Stimulated activated CD8-positive, alpha-beta memory T cell treated with anti-CD3 and anti-CD28 coated beads, Interleukin-4, amount 100 ng/mL, for 48 hours (primary cell): ENCODE measurements at regions not wholly inside any gene's neighbourhood (a gene's known extent, or its start where the extent isn't known, plus 50 kb on each side); places are given as distances from the start of the nearest gene placed in this dataset.

Experiments
- DNase-seq: peaks from one replicate; pipeline ENCODE4 v3.0.0-alpha.2; 2020

DNA sequence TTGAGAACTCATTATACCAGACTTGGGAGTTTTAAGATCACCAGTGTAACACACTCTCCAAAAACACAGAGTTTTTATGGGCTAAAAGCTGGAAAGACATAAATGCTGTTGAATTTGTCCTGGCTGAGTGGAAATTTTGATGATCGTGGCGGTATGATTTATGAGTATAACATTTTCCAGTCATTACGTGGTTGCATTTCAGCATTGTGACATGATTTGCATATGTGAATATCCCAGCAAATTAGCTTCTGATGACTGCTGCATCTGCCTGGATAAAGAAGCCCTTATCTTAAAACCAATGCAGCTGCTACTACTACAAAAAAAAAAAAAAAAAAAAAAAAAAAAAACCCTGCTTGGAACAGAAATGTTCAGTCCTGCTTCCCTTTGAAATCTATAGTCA lies 850.9 kb downstream of the TFAP2A start:
- DNase-seq: no peak

- no peak for DNase-seq
Observed at GRCh38 chr6:9563568-9563967, 851.3 kb downstream of the TFAP2A start.

DNA sequence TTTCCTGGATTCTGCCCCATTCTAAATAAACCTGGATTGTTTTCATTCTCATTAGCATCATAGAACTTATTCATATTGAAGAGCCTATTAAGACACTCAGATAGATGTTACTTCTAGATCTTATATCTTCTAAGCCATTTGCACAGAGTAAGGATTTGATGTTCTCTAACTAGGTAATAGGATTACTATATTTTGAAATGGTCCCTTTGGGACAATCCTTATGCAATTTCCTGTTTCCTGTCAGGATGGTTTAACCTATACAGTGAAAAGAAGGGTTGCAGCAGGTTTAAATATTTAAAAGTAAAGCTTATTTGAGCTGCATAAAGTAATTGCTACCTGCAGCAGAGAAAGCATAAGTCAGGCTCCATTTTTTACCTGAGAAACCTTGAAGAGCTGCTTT lies 860.1 kb downstream of the TFAP2A start:
- DNase-seq: no peak

- no peak for DNase-seq
Observed at GRCh38 chr6:9554323-9554722, 860.6 kb downstream of the TFAP2A start.

GRCh38 chr6:9553002-9553401 lies 861.9 kb downstream of the TFAP2A start:
- no peak for DNase-seq

- DNase-seq: no peak
Observed at GRCh38 chr6:9543649-9544048, 871.2 kb downstream of the TFAP2A start.

GRCh38 chr6:9540534-9541126 lies 874.2 kb downstream of the TFAP2A start:
- DNase-seq: no peak

DNA sequence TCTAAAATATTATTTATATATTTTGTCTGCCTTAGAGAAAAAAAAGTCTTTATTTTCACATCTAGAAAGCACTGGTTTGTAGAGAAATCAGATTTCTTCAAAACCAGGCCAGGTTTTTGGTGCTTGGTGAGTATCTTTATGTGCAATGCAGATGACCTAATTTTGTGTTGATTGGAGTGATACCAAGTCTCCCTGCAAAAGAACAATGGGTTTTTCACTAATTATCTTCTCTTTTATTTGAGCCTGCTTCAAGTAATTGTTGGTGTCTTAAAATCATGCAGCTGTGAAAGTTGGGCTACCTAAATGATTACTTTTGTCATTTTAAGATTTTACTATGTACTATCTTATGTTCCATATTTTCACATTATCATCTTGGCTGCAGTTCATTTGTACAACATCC lies 874.7 kb downstream of the TFAP2A start:
- DNase-seq: no peak

- DNase-seq: no peak
Observed at GRCh38 chr6:9539231-9539755, 875.6 kb downstream of the TFAP2A start.

DNA sequence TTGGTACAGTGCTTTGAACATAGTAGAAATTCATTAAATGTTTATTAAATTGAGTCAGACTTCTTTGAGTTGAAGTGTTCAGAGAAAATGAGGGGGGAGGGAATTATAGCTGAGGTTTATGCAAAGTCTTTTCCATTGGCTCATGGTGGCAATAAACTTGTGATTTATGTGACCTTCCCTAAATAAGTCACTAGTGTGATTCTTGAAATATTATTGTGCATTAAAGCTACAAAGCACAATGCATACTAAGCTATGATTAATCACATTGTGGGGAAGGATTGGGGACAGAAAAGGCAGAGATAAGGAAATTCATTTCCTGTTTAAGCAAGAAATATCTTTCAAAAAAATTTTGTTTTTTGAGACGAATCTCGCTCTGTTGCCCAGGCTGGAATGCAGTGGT lies 877.5 kb downstream of the TFAP2A start:
- no peak for DNase-seq

DNA sequence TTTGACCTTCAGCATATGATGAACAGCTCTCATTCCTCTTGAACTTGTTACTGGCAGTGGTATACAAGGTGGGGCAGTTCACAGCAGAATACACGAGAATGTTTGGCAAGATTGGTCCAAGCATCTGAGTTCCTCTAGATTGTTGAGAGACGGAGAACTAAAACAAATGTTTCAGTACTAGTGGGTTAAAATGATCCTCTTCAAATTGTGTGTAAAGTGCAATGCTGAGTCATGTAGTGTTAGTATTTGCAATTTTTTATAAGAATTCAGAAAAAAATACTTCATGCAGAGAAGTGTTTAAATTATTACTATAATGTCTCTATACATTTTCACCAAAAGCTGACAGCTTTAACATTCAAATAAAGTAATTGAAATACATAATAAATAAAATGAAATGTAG lies 879.8 kb downstream of the TFAP2A start:
- DNase-seq: no peak

DNA sequence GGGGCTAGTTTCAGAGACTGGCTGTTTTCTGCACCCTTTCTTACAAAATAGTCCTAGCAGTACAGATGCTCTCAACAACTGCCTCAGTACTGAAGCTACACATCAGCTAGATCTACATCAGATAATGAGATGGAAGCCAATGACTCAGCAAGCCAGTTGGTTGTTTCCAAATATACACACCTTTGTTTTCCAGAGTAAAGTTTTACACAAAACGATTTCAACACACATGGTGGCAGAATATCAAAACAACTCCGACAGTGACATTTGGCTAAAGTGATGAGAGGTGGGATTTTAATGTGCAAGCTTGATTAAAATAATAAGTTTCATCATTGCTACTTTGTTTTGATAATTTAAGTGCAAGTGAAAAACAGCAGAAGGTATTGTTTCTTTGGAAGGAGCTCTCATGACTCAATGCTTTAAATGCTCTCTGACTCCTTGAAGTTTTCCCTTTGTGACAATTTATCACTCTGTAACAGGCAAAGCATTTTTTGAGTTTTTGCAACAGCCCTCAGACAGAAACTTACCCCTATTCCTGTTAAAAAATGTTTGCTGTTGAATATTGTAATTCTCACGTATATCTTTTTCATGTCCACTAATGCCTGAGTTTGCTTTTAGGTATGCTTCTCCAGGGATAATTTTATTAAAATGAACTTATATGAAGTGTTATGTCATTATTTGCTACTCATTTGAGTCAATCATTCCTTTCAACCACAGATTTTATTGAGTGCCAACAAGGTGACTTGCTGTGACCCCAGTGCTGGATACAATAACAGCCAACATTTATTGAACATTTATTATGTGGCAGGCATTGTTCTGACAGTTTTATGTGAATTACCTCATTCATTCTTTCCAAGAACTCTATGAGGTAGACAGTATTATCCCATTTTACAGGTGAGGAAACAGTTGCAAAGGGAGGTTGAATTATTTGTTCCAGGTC lies 882.0 kb downstream of the TFAP2A start:
- DNase-seq: no peak

DNA sequence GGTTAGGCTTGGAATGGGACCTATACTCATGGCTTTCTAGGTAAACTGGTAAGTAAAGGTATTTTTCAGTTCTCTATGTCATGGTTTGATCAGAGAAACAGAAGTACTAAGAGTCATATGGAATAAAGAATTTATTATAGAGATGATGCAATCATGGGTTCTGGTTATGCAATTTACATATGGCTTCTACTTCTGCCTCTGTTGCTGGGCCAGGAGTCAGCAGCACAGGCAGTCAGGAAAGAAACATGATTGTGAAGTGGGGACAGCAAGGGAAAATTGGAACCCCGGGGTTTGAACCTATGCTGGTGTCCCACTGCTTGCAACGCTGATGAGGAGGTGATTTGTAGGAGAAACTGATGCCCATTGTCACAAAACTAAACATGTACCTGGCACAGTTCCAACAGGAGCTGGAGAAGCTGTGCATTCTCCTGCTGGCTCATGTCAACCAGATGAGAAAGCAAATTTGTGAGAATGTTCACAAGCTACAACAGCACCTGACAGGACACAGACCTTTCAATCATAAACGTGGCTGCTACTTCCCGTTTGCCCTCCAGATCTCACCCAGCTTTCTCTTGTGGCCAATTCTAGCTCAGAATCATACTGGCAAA lies 887.1 kb downstream of the TFAP2A start:
- DNase-seq: no peak

DNA sequence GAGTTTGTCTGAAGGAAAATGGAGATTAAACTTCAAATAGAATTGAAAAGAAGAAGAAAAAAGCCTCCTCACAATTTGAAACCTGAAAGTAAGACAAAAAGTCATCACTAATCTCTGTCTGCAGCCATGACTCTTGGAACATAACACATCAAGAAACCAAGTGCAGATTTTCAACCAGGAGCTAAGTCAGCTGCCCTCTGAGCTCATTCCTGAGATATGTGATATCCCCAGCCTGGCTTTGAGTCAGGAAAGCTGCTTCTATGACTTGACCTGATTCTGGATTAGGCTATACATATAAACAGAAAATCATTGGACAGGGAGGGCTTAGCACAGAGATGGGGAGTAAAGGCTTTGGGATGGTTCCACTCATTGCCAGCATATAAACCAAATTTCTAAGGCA lies 891.4 kb downstream of the TFAP2A start:
- DNase-seq: no peak

DNA sequence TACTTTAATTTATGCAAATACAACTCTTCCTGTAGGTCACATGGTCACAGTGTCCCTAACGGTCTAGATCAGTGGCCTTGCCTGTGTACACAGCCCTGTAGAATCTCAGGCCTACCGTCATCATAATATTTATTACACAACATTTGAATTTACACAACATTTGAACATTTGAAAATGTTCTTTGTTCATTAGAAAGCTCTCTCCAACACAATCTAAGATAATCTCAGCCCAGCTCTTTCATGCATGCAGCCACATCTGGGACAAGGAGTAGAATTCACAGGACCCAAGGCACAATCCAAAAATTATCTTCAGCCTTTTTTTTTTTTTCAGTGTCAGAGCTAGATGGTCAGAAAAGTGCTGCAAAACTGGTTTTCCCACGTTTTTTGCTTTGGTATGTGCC lies 892.8 kb downstream of the TFAP2A start:
- no peak for DNase-seq

DNA sequence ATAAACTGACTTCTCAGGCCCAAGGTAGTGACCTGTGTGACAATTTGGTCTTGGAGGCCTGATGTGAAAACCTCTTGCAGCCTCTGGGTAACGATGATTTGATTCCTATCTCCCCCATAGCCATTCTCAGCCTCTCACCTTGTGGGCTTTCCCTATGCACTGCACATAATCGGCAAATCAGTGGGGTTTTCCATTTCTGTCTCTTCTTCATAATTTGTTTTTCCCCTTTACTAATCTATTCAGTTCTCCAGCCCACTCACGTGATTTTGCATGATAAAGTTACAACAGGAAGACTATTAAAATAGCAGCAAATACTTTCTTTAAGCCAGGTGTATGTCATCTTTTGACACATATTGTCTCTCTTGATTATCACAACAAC lies 893.7 kb downstream of the TFAP2A start:
- no peak for DNase-seq

GRCh38 chr6:9520417-9521151 lies 894.3 kb downstream of the TFAP2A start:
- no peak for DNase-seq

DNA sequence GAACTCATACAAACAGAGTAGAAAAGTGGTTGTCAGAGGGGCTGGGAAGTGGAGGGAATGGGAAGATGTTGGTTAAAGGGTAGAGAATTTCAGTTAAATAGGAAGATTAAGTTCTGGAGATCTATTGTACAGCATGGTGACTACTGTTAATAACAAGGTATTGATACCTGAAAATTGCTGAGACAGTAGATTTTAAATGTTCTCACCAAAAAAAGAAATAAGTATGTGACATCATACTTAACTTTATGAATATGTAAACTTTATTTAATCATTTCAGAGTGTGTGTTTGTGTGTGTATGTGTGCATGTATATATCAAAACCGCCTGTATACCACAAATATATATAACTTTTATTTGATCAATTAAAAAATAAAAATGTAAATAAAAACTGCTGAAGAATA lies 896.4 kb downstream of the TFAP2A start:
- DNase-seq: no peak

- DNase-seq: no peak
Observed at GRCh38 chr6:9517806-9518205, 897.1 kb downstream of the TFAP2A start.

GRCh38 chr6:9515633-9516606 lies 899.0 kb downstream of the TFAP2A start:
- no peak for DNase-seq

- DNase-seq: no peak
Observed at GRCh38 chr6:9514146-9514545, 900.7 kb downstream of the TFAP2A start.

DNA sequence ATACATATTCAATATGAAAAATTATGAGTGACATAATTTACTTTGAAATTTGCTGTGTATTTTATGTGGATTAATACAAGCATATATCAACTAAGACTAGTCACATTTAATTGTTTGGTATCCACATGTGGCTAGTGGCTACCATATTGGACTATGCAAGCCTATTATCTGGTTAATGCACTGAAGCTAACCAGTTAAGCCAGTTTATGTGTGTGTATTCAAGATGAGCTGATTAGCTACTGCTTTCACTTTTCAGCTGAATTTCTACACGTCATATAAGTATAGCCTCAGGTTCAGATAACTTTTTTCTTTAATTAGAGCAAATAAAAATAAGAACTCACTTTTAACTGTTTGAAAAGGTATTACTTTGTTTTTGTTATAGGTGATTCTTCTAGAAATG lies 903.7 kb downstream of the TFAP2A start:
- DNase-seq: no peak
